Natural killer cell (primary cell): ENCODE measurements at regions not wholly inside any gene's neighbourhood (a gene's known extent, or its start where the extent isn't known, plus 50 kb on each side); places are given as distances from the start of the nearest gene placed in this dataset.

Experiments
- ATAC-seq, 3 donors: fragments of 150-1000 bp in 2 of 3; fragments of 200-7000 bp in 1 of 3; cut with Tn5 transposase; 1 replicate in 1 of 3; 2 replicates in 2 of 3; pipeline ENCODE4 v1.10.0; 2021; ENCODE audit warnings: mild to moderate bottlenecking in 2 of 3, moderate library complexity in 2 of 3
- DNase-seq, 2 donors: peaks; one replicate each; pipeline versions ENCODE4 v3.0.0 to v3.0.0-alpha.2; 2013 to 2021; ENCODE audit warnings: mixed read lengths in 1 of 2
- H3K27ac ChIP-seq: one replicate; pipeline ENCODE4 v1.5.1; 2013; ENCODE audit warnings: mild to moderate bottlenecking, low read length
- H3K27me3 ChIP-seq: one replicate; pipeline ENCODE4 v1.6.1; 2013; ENCODE audit warnings: low read length; ENCODE audit not compliant: control insufficient read depth, insufficient read depth
- H3K36me3 ChIP-seq: one replicate; pipeline ENCODE4 v1.6.1; 2013; ENCODE audit warnings: low read length; ENCODE audit not compliant: control insufficient read depth, insufficient read depth
- H3K4me1 ChIP-seq: one replicate; pipeline ENCODE4 v1.6.1; 2013; ENCODE audit warnings: low read length; ENCODE audit not compliant: control insufficient read depth, insufficient read depth
- H3K4me3 ChIP-seq: one replicate; pipeline ENCODE4 v1.5.1; 2013; ENCODE audit warnings: low read length
- H3K9me3 ChIP-seq: one replicate; pipeline ENCODE4 v1.6.1; 2013; ENCODE audit warnings: low read length; ENCODE audit not compliant: control insufficient read depth, insufficient read depth
- H3K27ac Mint-ChIP-seq, 2 donors: one replicate each; pipeline ENCODE4 v1.8.0; 2022; ENCODE audit warnings: mild to moderate bottlenecking in 2 of 2, mixed read lengths in 2 of 2, moderate library complexity in 1 of 2
- H3K27me3 Mint-ChIP-seq, 2 donors: one replicate each; pipeline ENCODE4 v1.8.0; 2022; ENCODE audit warnings: low read depth in 2 of 2, mixed read lengths in 2 of 2
- H3K36me3 Mint-ChIP-seq: one replicate; pipeline ENCODE4 v1.8.0; 2022; ENCODE audit warnings: mixed read lengths
- H3K4me1 Mint-ChIP-seq, 2 donors: one replicate each; pipeline ENCODE4 v1.8.0; 2022; ENCODE audit warnings: mixed read lengths in 2 of 2
- H3K4me3 Mint-ChIP-seq: one replicate; pipeline ENCODE4 v1.8.0; 2022; ENCODE audit warnings: mild to moderate bottlenecking, moderate library complexity, mixed read lengths
- H3K9me3 Mint-ChIP-seq, 2 donors: one replicate each; pipeline ENCODE4 v1.8.0; 2022; ENCODE audit warnings: mixed read lengths in 2 of 2
- WGBS: methylation state at CpG from one replicate; pipeline ENCODE4 v1.1.7; 2013; ENCODE audit warnings: missing lambda C conversion rate; ENCODE audit not compliant: insufficient coverage; 5-methylcytosine and 5-hydroxymethylcytosine counted together
- intact Hi-C: fragments of 100-400 bp; cut with micrococcal nuclease; formaldehyde crosslinking; loops from one replicate; pipeline ENCODE4 v1.14.2; 2022
- TF ChIP-seq, protein P1 (sequence below): fragments of 200-600 bp; IDR thresholded peaks from one replicate; pipeline ENCODE4 v1.8.0; 2022; ENCODE audit warnings: antibody characterized with exemption

DNA sequence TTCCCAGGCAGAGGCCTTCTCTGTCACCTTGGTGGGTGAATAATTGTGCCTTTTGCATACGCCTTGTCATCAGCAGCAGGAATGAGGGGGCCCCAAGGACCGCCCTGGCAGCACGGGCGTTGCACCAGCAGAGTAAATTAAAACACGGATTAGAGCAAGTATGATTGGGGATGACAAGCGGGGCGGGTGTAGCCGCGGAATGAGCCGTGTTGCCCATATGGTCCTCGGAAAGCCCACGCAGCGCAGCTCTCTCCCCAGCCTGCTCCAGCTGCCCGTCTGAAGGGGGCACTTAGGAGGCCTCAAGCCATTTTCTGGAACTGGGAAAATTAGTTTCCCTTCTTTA, 299.4 kb upstream of the IRX3 start:
- no peaks in the 10 kb centered on the region for H3K9me3 ChIP-seq
- no peak overlapping the region for H3K4me3 Mint-ChIP-seq
- peaks cover 0 to 3% of the 10 kb centered on the region in 2 donors for H3K27me3 Mint-ChIP-seq
- ATAC-seq (no peak), DNase-seq (no peak)
- H3K4me1 ChIP-seq = no peaks in the 10 kb centered on the region
- no peak overlapping the region for H3K27ac Mint-ChIP-seq
- no peaks in the 10 kb centered on the region for H3K36me3 Mint-ChIP-seq
- WGBS = 60% methylated on average over 14 of the region's 14 CpGs
- no peak overlapping the region for H3K4me3 ChIP-seq
- peaks cover 0 to 3% of the 10 kb centered on the region in 2 donors for H3K9me3 Mint-ChIP-seq
- TF ChIP-seq, protein P1, sequence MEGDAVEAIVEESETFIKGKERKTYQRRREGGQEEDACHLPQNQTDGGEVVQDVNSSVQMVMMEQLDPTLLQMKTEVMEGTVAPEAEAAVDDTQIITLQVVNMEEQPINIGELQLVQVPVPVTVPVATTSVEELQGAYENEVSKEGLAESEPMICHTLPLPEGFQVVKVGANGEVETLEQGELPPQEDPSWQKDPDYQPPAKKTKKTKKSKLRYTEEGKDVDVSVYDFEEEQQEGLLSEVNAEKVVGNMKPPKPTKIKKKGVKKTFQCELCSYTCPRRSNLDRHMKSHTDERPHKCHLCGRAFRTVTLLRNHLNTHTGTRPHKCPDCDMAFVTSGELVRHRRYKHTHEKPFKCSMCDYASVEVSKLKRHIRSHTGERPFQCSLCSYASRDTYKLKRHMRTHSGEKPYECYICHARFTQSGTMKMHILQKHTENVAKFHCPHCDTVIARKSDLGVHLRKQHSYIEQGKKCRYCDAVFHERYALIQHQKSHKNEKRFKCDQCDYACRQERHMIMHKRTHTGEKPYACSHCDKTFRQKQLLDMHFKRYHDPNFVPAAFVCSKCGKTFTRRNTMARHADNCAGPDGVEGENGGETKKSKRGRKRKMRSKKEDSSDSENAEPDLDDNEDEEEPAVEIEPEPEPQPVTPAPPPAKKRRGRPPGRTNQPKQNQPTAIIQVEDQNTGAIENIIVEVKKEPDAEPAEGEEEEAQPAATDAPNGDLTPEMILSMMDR = no peak
- H3K27ac ChIP-seq = no peak overlapping the region
- H3K27me3 ChIP-seq = peaks cover 2% of the 10 kb centered on the region
- intact Hi-C loops = no loop called here
- no peaks in the 10 kb centered on the region for H3K4me1 Mint-ChIP-seq
- H3K36me3 ChIP-seq = no peaks in the 10 kb centered on the region

DNA sequence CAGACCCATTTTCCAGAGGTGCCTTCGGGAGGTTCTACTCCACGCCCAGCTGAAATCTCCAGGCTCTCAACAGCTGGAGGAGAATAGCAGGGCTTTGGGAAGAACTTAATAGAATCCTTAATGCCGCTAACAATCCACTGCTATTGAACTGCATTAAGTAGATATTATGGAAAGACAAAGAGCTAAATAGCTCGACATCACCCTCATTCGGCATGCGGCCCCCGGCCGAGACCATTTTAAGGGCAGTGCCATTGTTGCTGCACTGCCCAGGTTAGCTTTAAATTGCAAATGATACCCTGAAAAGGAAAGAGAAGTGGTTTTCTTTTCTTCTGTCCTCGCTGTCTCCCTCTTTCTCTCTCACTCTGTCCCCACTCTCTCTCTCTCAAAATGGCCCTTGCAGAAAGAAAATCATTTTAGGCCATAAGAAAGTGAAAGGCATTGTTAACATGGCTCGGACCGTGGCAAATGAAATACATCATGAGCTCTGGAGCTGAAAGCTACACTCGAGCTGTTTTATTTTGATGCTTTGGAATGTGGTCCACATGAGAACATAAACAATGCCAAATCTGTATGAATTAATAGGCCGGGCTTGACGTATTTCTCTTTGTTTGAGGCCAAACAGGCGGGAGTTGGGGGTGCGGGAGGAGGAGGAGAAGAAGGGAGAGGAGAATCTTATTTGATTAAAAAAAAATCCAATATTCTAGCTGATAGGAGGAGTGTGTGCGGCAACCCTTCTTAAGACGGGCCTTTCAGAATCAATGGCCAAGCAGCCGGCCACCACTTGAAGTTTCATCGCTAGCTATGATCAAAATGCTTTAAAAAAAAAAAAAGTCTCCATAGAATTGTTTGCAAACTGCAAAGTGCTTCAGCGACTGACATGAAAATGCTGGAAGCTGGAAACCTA, 298.8 kb upstream of the IRX3 start:
- 66% methylated on average over 19 of the region's 21 CpGs for WGBS
- intact Hi-C loops = no loop called here
- TF ChIP-seq, protein P1 = no peak
- H3K27me3 ChIP-seq = peaks cover 2% of the 10 kb centered on the region
- no peaks in the 10 kb centered on the region for H3K9me3 ChIP-seq
- peaks cover 0 to 3% of the 10 kb centered on the region in 2 donors for H3K27me3 Mint-ChIP-seq
- H3K36me3 Mint-ChIP-seq = no peaks in the 10 kb centered on the region
- DNase-seq = no peak
- H3K27ac ChIP-seq = no peak overlapping the region
- no peaks in the 10 kb centered on the region for H3K4me1 Mint-ChIP-seq
- peak in 1 of 3 donors; percentile 5 for ATAC-seq
- no peak overlapping the region for H3K4me3 Mint-ChIP-seq
- no peaks in the 10 kb centered on the region for H3K4me1 ChIP-seq
- no peak overlapping the region for H3K4me3 ChIP-seq
- no peak overlapping the region for H3K27ac Mint-ChIP-seq
- no peaks in the 10 kb centered on the region for H3K36me3 ChIP-seq
- H3K9me3 Mint-ChIP-seq = peaks cover 0 to 3% of the 10 kb centered on the region in 2 donors

DNA sequence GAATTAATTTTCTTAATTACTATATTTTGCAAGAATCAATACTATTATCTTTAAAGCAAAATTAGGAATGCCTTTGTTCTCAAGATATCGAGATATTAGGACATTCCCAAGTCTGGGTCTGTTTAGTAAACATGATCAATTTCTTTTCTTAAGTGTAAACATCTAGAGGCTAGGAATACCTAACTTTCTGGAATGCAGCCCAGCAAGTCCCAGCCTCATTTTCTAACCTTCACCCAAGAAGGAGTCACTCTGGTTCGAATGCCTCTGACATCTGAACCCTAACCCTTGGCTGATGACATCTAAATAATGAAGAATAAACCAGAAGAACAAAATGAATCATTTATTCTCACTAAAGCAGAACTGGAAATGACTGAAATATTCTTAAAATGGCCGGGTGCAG, 297.5 kb upstream of the IRX3 start:
- DNase-seq = no peak
- no peaks in the 10 kb centered on the region for H3K36me3 ChIP-seq
- Mint-ChIP-seq H3K27ac (no peak overlapping the region), H3K36me3 (no peaks in the 10 kb centered on the region), H3K4me3 (no peak overlapping the region), H3K27me3 (peaks cover 2 to 3% of the 10 kb centered on the region in 2 donors), H3K4me1 (no peaks in the 10 kb centered on the region), H3K9me3 (peaks cover 0 to 3% of the 10 kb centered on the region in 2 donors)
- WGBS = 71% methylated on average over 3 of the region's 3 CpGs
- TF ChIP-seq, protein P1 = no peak
- ATAC-seq = no peak
- peaks cover 2% of the 10 kb centered on the region for H3K27me3 ChIP-seq
- intact Hi-C loops = no loop called here
- no peaks in the 10 kb centered on the region for H3K9me3 ChIP-seq
- no peak overlapping the region for H3K27ac ChIP-seq
- H3K4me1 ChIP-seq = no peaks in the 10 kb centered on the region
- H3K4me3 ChIP-seq = no peak overlapping the region
